ENCODE measurements at regions not wholly inside any gene's neighbourhood (a gene's known extent, or its start where the extent isn't known, plus 50 kb on each side); places are given as distances from the start of the nearest gene placed in this dataset.

- H3K4me3 ChIP-seq = no peak overlapping the region
- no peaks in the 10 kb centered on the region for H4K20me1 ChIP-seq (replicated peaks; ENCODE audit: insufficient read depth)
- H3K27me3 ChIP-seq (ENCODE audit: insufficient read depth) = no peaks in the 10 kb centered on the region
- no peak overlapping the region for H3K4me3 Mint-ChIP-seq
- H3K4me1 Mint-ChIP-seq = peaks cover 18% of the 10 kb centered on the region
- H3K4me1 ChIP-seq (ENCODE audit: insufficient read depth) = peaks cover 6% of the 10 kb centered on the region
- TF ChIP-seq STAT1 (IDR thresholded peaks at IDR 0.05; ENCODE audit: unreplicated experiment) (no peak), EZH2phosphoT487 (IDR thresholded peaks at IDR 0.05; ENCODE audit: unreplicated experiment) (no peak), ETS1 (IDR thresholded peaks at IDR 0.05) (no peak), CREB1 (CRISPR knock-in tag; IDR thresholded peaks at IDR 0.05; ENCODE audit: low read depth) (no peak), CTCF (conservative IDR thresholded peaks at IDR 0.05; ENCODE audit: low read depth in 2 of 2) (no peak)
- H2AFZ ChIP-seq = peak overlapping the region; percentile 30; the same call in 1 of the 2 replicates
- H3K9me2 ChIP-seq (ENCODE audit: insufficient read depth) = no peaks in the 10 kb centered on the region
- H3K36me3 Mint-ChIP-seq (ENCODE audit: low read depth) = no peaks in the 10 kb centered on the region
- H3K27ac ChIP-seq (ENCODE audit: low read depth) = no peak overlapping the region
- no peaks in the 10 kb centered on the region for H3K36me3 ChIP-seq (ENCODE audit: insufficient read depth)
- H3K9me3 Mint-ChIP-seq = no peaks in the 10 kb centered on the region; the same call in 2 of the 3 replicates
- H3F3A ChIP-seq (replicated peaks; ENCODE audit: low read depth) = no peaks in the 10 kb centered on the region
- DNase-seq (ENCODE audit: low spot score) (no peak), ATAC-seq (no peak)
- no peak overlapping the region for H3K4me2 ChIP-seq
- H3K27ac Mint-ChIP-seq = no peak overlapping the region
- H3K27me3 Mint-ChIP-seq (ENCODE audit: insufficient read depth, low read depth, poor library complexity) = peaks cover 2% of the 10 kb centered on the region
- no peaks in the 10 kb centered on the region for H3K79me2 ChIP-seq (replicated peaks; ENCODE audit: insufficient read depth)
These were observed 429.6 kb downstream of the USP25 start for GRCh38 chr21:16159213-16159970.

- H3K4me2 ChIP-seq = no peak overlapping the region
- H3K27ac Mint-ChIP-seq = no peak overlapping the region
- peaks cover 13% of the 10 kb centered on the region for H3K4me1 Mint-ChIP-seq
- H3K4me1 ChIP-seq (ENCODE audit: insufficient read depth) = peaks cover 3% of the 10 kb centered on the region
- no peaks in the 10 kb centered on the region for H3K36me3 ChIP-seq (ENCODE audit: insufficient read depth)
- no peaks in the 10 kb centered on the region for H3K27me3 ChIP-seq (ENCODE audit: insufficient read depth)
- no peak for DNase-seq (ENCODE audit: low spot score)
- H3K9me2 ChIP-seq (ENCODE audit: insufficient read depth) = no peaks in the 10 kb centered on the region
- peaks cover 2% of the 10 kb centered on the region for H3K27me3 Mint-ChIP-seq (ENCODE audit: insufficient read depth, low read depth, poor library complexity)
- H3K79me2 ChIP-seq (replicated peaks; ENCODE audit: insufficient read depth) = no peaks in the 10 kb centered on the region
- H3F3A ChIP-seq (replicated peaks; ENCODE audit: low read depth) = no peaks in the 10 kb centered on the region
- no peak overlapping the region for H3K27ac ChIP-seq (ENCODE audit: low read depth)
- H4K20me1 ChIP-seq (replicated peaks; ENCODE audit: insufficient read depth) = no peaks in the 10 kb centered on the region
- H2AFZ ChIP-seq = peak overlapping the region; percentile 30; the same call in 1 of the 2 replicates
- H3K9me3 Mint-ChIP-seq = no peaks in the 10 kb centered on the region; the same call in 2 of the 3 replicates
- no peak for ATAC-seq
- no peak overlapping the region for H3K4me3 ChIP-seq
- H3K36me3 Mint-ChIP-seq (ENCODE audit: low read depth) = no peaks in the 10 kb centered on the region
- H3K4me3 Mint-ChIP-seq = no peak overlapping the region
- TF ChIP-seq ZNF331 (CRISPR knock-in tag; IDR thresholded peaks at IDR 0.05; ENCODE audit: low read depth) (no peak), CTCF (conservative IDR thresholded peaks at IDR 0.05; ENCODE audit: low read depth in 2 of 2) (no peak), ETS1 (IDR thresholded peaks at IDR 0.05) (no peak), EZH2 (IDR thresholded peaks at IDR 0.05; ENCODE audit: low read depth, unreplicated experiment) (no peak), ZNF114 (CRISPR knock-in tag; IDR thresholded peaks at IDR 0.05) (no peak)
These were observed 430.2 kb downstream of the USP25 start for GRCh38 chr21:16159971-16160350.

Measured in GM23338 (cell line).